ENCODE measurements at regions not wholly inside any gene's neighbourhood (a gene's known extent, or its start where the extent isn't known, plus 50 kb on each side); places are given as distances from the start of the nearest gene placed in this dataset.
A peak's percentile ranks its signal among the peaks of the same experiment; 100 is the strongest.

DNA sequence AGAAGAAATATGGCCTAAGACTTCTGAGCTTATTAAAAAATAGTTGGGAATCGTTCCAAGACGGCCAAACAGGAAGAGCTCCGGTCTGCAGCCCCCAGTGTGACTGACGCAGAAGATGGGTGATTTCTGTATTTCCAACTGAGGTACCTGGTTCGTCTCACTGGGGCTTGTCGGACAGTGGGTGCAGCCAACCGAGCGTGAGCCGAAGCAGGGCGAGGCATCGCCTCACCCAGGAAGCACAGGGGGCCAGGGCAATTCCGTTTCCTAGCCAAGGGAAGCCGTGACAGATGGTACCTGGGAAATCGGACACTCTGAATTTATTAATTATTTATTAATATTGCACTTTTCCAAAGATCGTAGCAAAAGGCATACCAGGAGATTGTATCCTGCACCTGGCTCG lies 857.8 kb downstream of the C12orf50 start:
- intact Hi-C loops (cut with DNase I): no loop called here
- H3K9me3 ChIP-seq (ENCODE audit: control insufficient read depth, low read length): no peaks in the 10 kb centered on the region
- H3K27ac ChIP-seq (ENCODE audit: low read length): no peak overlapping the region
- 94% methylated on average over 16 of the region's 16 CpGs for WGBS
- no peaks in the 10 kb centered on the region for H3K27me3 ChIP-seq (ENCODE audit: control insufficient read depth, insufficient read depth)
- H3K4me3 ChIP-seq (ENCODE audit: low read length): no peak overlapping the region
- DNase-seq (peak in 2 of 3 donors; percentile 7 to 19), ATAC-seq (no peak)
- H3K4me1 ChIP-seq (ENCODE audit: control insufficient read depth, insufficient read depth, low read length): no peaks in the 10 kb centered on the region

DNA sequence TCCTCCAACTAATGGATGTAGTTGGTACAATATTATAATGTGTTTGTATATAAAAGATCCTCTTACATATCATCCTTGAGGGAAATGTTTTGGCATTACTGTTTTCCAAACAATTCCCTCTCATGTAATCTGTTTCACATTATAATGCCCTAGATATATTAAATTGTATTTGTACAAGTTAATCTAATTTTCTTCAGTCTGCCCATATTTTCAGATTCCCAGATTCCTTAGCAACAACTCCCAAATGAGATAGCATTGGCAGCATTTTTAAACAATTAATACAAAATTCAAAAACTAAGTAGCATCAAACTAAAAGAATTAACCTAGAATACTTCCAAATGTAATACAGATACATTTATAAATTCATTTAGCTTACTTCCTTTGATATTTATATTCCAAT lies 860.2 kb downstream of the C12orf50 start:
- H3K27me3 ChIP-seq (ENCODE audit: control insufficient read depth, insufficient read depth): no peaks in the 10 kb centered on the region
- H3K4me3 ChIP-seq (ENCODE audit: low read length): no peak overlapping the region
- H3K9me3 ChIP-seq (ENCODE audit: control insufficient read depth, low read length): peaks cover 5% of the 10 kb centered on the region
- H3K27ac ChIP-seq (ENCODE audit: low read length): no peak overlapping the region
- ATAC-seq (no peak), DNase-seq (no peak)
- intact Hi-C loops (cut with DNase I): no loop called here
- H3K4me1 ChIP-seq (ENCODE audit: control insufficient read depth, insufficient read depth, low read length): no peaks in the 10 kb centered on the region

DNA sequence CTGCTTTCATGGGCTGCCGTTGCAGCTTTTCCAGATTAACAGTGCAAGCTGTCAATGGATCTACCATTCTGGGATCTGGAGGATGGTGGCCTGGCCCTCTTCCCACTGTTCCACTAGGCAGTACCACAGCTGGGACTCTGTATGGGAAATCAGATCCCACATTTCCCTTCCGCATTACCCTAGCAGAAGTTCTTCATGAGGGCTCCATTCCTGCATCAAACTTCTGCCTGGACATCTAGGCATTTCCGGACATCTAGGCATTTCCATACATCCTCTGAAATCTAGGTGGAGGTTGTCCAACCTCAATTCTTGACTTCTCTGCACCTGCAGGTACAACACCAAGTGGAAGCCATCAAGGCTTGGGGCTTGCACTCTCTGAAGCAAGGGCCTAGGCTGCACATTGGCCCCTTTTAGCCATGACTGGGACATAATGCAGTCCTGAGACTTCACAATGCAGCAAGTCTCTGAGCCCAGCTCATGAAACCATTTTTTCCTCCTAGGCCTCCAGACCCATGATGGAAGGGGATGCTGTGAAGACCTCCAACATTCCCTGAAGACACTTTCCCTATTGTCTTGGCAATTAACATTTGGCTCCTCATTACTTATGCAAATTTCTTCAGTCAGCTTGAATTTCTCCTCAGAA lies 863.3 kb downstream of the C12orf50 start:
- Histone ChIP-seq H3K9me3 (ENCODE audit: control insufficient read depth, low read length) (peaks cover 5% of the 10 kb centered on the region), H3K27ac (ENCODE audit: low read length) (no peak overlapping the region), H3K4me3 (ENCODE audit: low read length) (no peak overlapping the region), H3K4me1 (ENCODE audit: control insufficient read depth, insufficient read depth, low read length) (no peaks in the 10 kb centered on the region), H3K27me3 (ENCODE audit: control insufficient read depth, insufficient read depth) (no peaks in the 10 kb centered on the region)
- no peak for ATAC-seq
- intact Hi-C loops (cut with DNase I): no loop called here
- no peak for DNase-seq
- WGBS: 92% methylated on average over 3 of the region's 3 CpGs

GRCh38 chr12:87163122-87163521 lies 866.1 kb downstream of the C12orf50 start:
- no peak for DNase-seq
- no peak overlapping the region for H3K4me3 ChIP-seq (ENCODE audit: low read length)
- intact Hi-C loops (cut with DNase I): no loop called here
- no peaks in the 10 kb centered on the region for H3K27me3 ChIP-seq (ENCODE audit: control insufficient read depth, insufficient read depth)
- H3K9me3 ChIP-seq (ENCODE audit: control insufficient read depth, low read length): peaks cover 5% of the 10 kb centered on the region
- no peak overlapping the region for H3K27ac ChIP-seq (ENCODE audit: low read length)
- H3K4me1 ChIP-seq (ENCODE audit: control insufficient read depth, insufficient read depth, low read length): no peaks in the 10 kb centered on the region
- no peak for ATAC-seq
- 68% methylated on average over 1 of the region's 1 CpG for WGBS

DNA sequence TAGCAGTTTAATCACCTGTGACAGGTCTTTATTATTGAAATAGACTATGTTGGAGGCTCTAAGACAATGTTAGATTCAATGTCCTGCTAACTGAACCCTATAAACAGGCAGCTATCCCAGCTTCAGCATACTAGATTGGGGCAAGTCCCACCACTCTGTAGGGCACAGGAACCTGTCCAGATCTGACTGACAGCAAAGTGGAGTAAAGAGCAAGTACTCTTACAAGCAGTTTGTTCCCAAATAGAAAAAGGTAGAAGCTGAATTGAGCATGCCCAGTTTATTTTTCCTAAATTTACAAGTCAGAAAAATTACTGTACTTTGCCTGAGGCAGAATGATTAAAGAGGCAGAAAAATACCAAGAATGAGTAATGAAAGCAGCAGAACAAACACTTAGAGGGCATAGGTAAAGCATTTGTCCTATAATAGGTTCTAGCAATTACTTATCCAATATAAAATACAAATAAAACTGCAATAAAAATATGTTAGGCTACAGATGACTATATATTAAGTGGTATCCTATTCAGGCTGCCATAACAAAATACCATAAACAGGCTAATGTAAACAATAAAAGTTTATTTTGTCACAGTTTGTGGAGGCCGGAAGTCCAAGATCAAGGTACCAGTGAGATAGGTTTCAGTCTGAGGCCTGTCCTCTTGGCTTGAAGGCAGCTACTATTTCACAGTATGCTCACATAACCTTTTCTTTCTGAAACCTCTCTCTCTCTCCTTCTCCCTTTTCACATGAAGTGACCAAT lies 868.2 kb downstream of the C12orf50 start:
- 69% methylated on average over 1 of the region's 1 CpG for WGBS
- Histone ChIP-seq H3K27me3 (ENCODE audit: control insufficient read depth, insufficient read depth) (no peaks in the 10 kb centered on the region), H3K9me3 (ENCODE audit: control insufficient read depth, low read length) (peaks cover 4% of the 10 kb centered on the region), H3K27ac (ENCODE audit: low read length) (no peak overlapping the region), H3K4me3 (ENCODE audit: low read length) (no peak overlapping the region), H3K4me1 (ENCODE audit: control insufficient read depth, insufficient read depth, low read length) (no peaks in the 10 kb centered on the region)
- ATAC-seq (no peak), DNase-seq (no peak)
- intact Hi-C loops (cut with DNase I): no loop called here

DNA sequence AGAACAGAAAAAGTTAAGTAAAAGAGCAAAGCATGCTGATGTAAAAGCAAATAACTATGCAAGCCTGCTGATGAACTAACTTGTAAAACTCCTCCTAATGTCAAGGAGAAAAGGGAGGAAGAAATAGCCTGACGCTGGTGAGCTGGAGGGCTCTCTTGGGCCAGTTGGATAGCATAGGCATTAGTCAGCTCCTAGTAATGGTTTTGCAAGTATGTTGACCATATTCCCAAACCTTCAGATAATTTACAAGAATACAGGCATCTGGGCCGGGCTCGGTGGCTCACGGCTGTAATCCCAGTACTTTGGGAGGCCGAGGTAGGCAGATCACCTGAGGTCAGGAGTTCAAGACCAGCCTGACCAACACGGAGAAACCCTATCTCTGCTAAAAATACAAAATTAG lies 871.4 kb downstream of the C12orf50 start:
- Histone ChIP-seq H3K4me3 (ENCODE audit: low read length) (no peak overlapping the region), H3K4me1 (ENCODE audit: control insufficient read depth, insufficient read depth, low read length) (no peaks in the 10 kb centered on the region), H3K9me3 (ENCODE audit: control insufficient read depth, low read length) (no peaks in the 10 kb centered on the region), H3K27me3 (ENCODE audit: control insufficient read depth, insufficient read depth) (no peaks in the 10 kb centered on the region), H3K27ac (ENCODE audit: low read length) (no peak overlapping the region)
- 88% methylated on average over 6 of the region's 6 CpGs for WGBS
- DNase-seq (no peak), ATAC-seq (no peak)
- intact Hi-C loops (cut with DNase I): no loop called here

DNA sequence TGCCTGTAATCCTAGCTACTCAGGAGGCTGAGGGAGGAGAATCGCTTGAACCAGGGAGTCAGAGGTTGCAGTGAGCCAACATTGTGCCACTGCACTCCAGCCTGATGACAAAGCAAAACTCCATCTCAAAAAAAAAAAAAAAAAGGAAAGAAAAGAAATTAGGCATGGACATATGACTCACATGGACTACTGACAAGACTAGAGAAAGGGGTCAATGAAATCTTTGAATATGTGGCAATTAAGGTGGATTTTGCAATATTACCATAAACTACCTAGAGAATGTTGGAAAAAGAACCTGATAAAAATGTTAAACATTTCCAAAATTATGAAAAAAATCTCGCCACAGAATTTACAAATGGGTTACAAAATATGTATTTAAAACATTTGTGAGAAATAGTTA lies 873.6 kb downstream of the C12orf50 start:
- intact Hi-C loops (cut with DNase I): no loop called here
- WGBS: 86% methylated on average over 2 of the region's 2 CpGs
- ATAC-seq: no peak

DNA sequence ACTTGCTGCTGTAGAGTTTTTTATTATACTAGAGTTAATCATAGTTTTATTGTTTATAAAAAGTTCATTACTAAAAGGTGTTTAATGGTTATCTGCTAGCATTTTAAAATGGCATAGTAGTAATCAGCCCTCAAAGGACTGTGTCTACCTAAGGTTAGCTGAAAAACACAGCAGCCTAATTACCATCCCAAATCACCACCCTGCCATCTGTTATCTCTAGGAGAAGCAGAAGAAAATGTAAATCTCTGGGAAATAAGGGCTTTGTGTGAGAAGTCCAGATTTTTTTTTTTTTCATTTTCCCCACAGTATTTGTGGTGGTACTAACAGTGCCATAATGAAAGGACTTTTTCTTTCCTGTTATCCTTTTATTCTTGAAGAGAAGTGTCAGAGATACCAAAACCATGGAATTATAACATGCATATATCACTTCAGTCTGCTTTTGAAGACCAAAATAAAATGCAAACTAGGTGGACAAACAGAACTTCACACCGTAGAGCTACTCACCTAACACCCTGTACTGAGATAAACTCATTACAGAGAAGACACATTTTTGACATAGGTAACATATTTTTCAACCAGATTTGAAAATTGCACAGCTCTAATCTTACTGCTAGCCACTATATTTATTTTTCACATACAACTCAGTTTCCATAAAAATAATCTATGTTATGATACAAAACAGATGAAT lies 876.2 kb downstream of the C12orf50 start:
- Histone ChIP-seq H3K27me3 (ENCODE audit: control insufficient read depth, insufficient read depth) (no peaks in the 10 kb centered on the region), H3K27ac (ENCODE audit: low read length) (no peak overlapping the region), H3K4me3 (ENCODE audit: low read length) (no peak overlapping the region), H3K4me1 (ENCODE audit: control insufficient read depth, insufficient read depth, low read length) (no peaks in the 10 kb centered on the region), H3K9me3 (ENCODE audit: control insufficient read depth, low read length) (no peaks in the 10 kb centered on the region)
- ATAC-seq (peak in 1 of 2 donors; percentile 50), DNase-seq (no peak)
- intact Hi-C loops (cut with DNase I): no loop called here
- WGBS: 41% methylated on average over 1 of the region's 1 CpG

More for the DNA sequence above, 873.6 kb downstream of the C12orf50 start:
- H3K4me1 ChIP-seq (ENCODE audit: control insufficient read depth, insufficient read depth, low read length): no peaks in the 10 kb centered on the region
- H3K9me3 ChIP-seq (ENCODE audit: control insufficient read depth, low read length): no peaks in the 10 kb centered on the region
- no peaks in the 10 kb centered on the region for H3K27me3 ChIP-seq (ENCODE audit: control insufficient read depth, insufficient read depth)
- no peak overlapping the region for H3K27ac ChIP-seq (ENCODE audit: low read length)
- no peak overlapping the region for H3K4me3 ChIP-seq (ENCODE audit: low read length)
- DNase-seq: no peak

GRCh38 chr12:87152075-87152474 lies 877.1 kb downstream of the C12orf50 start:
- Histone ChIP-seq H3K9me3 (ENCODE audit: control insufficient read depth, low read length) (no peaks in the 10 kb centered on the region), H3K4me3 (ENCODE audit: low read length) (no peak overlapping the region), H3K4me1 (ENCODE audit: control insufficient read depth, insufficient read depth, low read length) (no peaks in the 10 kb centered on the region), H3K27me3 (ENCODE audit: control insufficient read depth, insufficient read depth) (no peaks in the 10 kb centered on the region), H3K27ac (ENCODE audit: low read length) (no peak overlapping the region)
- ATAC-seq (peak; percentile 39 to 71), DNase-seq (no peak)
- intact Hi-C loops (cut with DNase I): no loop called here
- WGBS: 23% methylated on average over 2 of the region's 2 CpGs

GRCh38 chr12:87150969-87151662 lies 878.1 kb downstream of the C12orf50 start:
- DNase-seq (peak in 1 of 3 donors; percentile 15), ATAC-seq (no peak)
- Histone ChIP-seq H3K4me1 (ENCODE audit: control insufficient read depth, insufficient read depth, low read length) (no peaks in the 10 kb centered on the region), H3K9me3 (ENCODE audit: control insufficient read depth, low read length) (no peaks in the 10 kb centered on the region), H3K4me3 (ENCODE audit: low read length) (no peak overlapping the region), H3K27me3 (ENCODE audit: control insufficient read depth, insufficient read depth) (no peaks in the 10 kb centered on the region), H3K27ac (ENCODE audit: low read length) (no peak overlapping the region)
- WGBS: 66% methylated on average over 2 of the region's 2 CpGs
- intact Hi-C loops (cut with DNase I): no loop called here

- DNase-seq (no peak), ATAC-seq (no peak)
- intact Hi-C loops (cut with DNase I): no loop called here
- Histone ChIP-seq H3K27ac (ENCODE audit: low read length) (no peak overlapping the region), H3K9me3 (ENCODE audit: control insufficient read depth, low read length) (no peaks in the 10 kb centered on the region), H3K27me3 (ENCODE audit: control insufficient read depth, insufficient read depth) (no peaks in the 10 kb centered on the region), H3K4me3 (ENCODE audit: low read length) (no peak overlapping the region), H3K4me1 (ENCODE audit: control insufficient read depth, insufficient read depth, low read length) (no peaks in the 10 kb centered on the region)
These were observed 886.2 kb upstream of the MGAT4C start for GRCh38 chr12:87142342-87142741.

Measured in right cardiac atrium (tissue), 5 donors.